NB4 (cell line): ENCODE measurements at regions not wholly inside any gene's neighbourhood (a gene's known extent, or its start where the extent isn't known, plus 50 kb on each side); places are given as distances from the start of the nearest gene placed in this dataset.

Experiments
- DNase-seq: peaks from one replicate; pipeline ENCODE4 v3.0.0; 2010; ENCODE audit warnings: low read depth
- H3K4me3 ChIP-seq: one replicate; pipeline ENCODE4 v1.5.1; 2011; ENCODE audit warnings: mild to moderate bottlenecking, low read depth, low read length, moderate library complexity
- CTCF ChIP-seq: IDR thresholded peaks from one replicate; pipeline ENCODE4 v1.5.1; 2012; ENCODE audit warnings: low read depth, low read length
- MAX ChIP-seq: IDR thresholded peaks from 2 replicates; pipeline ENCODE4 v1.6.1; 2011; ENCODE audit warnings: low read depth, low read length
- MYC ChIP-seq: IDR thresholded peaks from 2 replicates; pipeline ENCODE4 v1.6.1; 2011; ENCODE audit warnings: low read depth, low read length
- POLR2A ChIP-seq: IDR thresholded peaks from 2 replicates; pipeline ENCODE4 v1.6.1; 2011; ENCODE audit warnings: mild to moderate bottlenecking; ENCODE audit not compliant: insufficient read length; ENCODE audit errors: extremely low read depth

GRCh38 chr12:97132270-97132669 is 225.2 kb downstream of the NEDD1 start:
- TF ChIP-seq POLR2A (no peak), MAX (no peak), MYC (no peak), CTCF (no peak)
- no peak overlapping the region for H3K4me3 ChIP-seq

GRCh38 chr12:97134495-97134894 is 227.4 kb downstream of the NEDD1 start:
- TF ChIP-seq CTCF (no peak), MYC (no peak)
- no peak overlapping the region for H3K4me3 ChIP-seq
- no peak for DNase-seq

More at GRCh38 chr12:97132270-97132669, 225.2 kb downstream of the NEDD1 start:
- DNase-seq: no peak

- peak; percentile 17 for DNase-seq
- TF ChIP-seq MAX (no peak), MYC (no peak), CTCF (no peak), POLR2A (no peak)
- H3K4me3 ChIP-seq: no peak overlapping the region
Observed at GRCh38 chr12:97140355-97140754, 233.3 kb downstream of the NEDD1 start.

GRCh38 chr12:97142737-97143410 is 235.8 kb downstream of the NEDD1 start:
- DNase-seq: no peak
- H3K4me3 ChIP-seq: no peak overlapping the region
- TF ChIP-seq POLR2A (no peak), MYC (no peak), CTCF (no peak), MAX (no peak)

GRCh38 chr12:97148941-97149559 is 242.0 kb downstream of the NEDD1 start:
- H3K4me3 ChIP-seq: no peak overlapping the region
- peak; percentile 98 for TF ChIP-seq CTCF
- no peak for TF ChIP-seq MAX
- DNase-seq: peak; percentile 73

- no peak overlapping the region for H3K4me3 ChIP-seq
- no peak for DNase-seq
- TF ChIP-seq MYC (no peak), MAX (no peak), CTCF (no peak), POLR2A (no peak)
Observed at GRCh38 chr12:97151481-97151880, 244.4 kb downstream of the NEDD1 start.
